KMS-11 (cell line): ENCODE measurements at regions not wholly inside any gene's neighbourhood (a gene's known extent, or its start where the extent isn't known, plus 50 kb on each side); places are given as distances from the start of the nearest gene placed in this dataset.

Experiments used
- H2AFZ ChIP-seq: fragments of 200-600 bp; sonication (generic); 2 replicates; pipeline ENCODE4 v1.6.1; 2016; ENCODE audit warnings: antibody characterized with exemption, mixed run types, low read depth
- H3K27ac ChIP-seq: fragments of 200-600 bp; sonication (generic); 2 replicates; pipeline ENCODE4 v1.6.1; 2016; ENCODE audit warnings: mild to moderate bottlenecking, mixed run types
- H3K27me3 ChIP-seq: fragments of 200-600 bp; sonication (generic); 2 replicates; pipeline ENCODE4 v1.6.1; 2017; ENCODE audit warnings: mild to moderate bottlenecking, low read depth, mixed run types, moderate library complexity; ENCODE audit not compliant: insufficient read depth
- H3K36me3 ChIP-seq: fragments of 200-600 bp; sonication (generic); 2 replicates; pipeline ENCODE4 v1.6.1; 2017; ENCODE audit warnings: mild to moderate bottlenecking, mixed run types; ENCODE audit not compliant: insufficient read depth
- H3K4me1 ChIP-seq: fragments of 200-600 bp; sonication (generic); 2 replicates; pipeline ENCODE4 v1.6.1; 2016; ENCODE audit warnings: mild to moderate bottlenecking, low read depth, mixed run types; ENCODE audit not compliant: poor library complexity, severe bottlenecking
- H3K4me2 ChIP-seq: fragments of 200-600 bp; sonication (generic); 2 replicates; pipeline ENCODE4 v1.7.0; 2016; ENCODE audit warnings: mild to moderate bottlenecking, mixed run types
- H3K4me3 ChIP-seq: fragments of 200-600 bp; sonication (generic); IDR thresholded peaks from 2 replicates; pipeline ENCODE4 v1.6.1; 2017; ENCODE audit warnings: low read depth, low read length, mixed read lengths; ENCODE audit not compliant: insufficient read depth
- H3K79me2 ChIP-seq: fragments of 200-600 bp; sonication (generic); 2 replicates; pipeline ENCODE4 v1.6.1; 2016; ENCODE audit warnings: low read depth, mixed run types; ENCODE audit not compliant: insufficient read depth
- H3K9ac ChIP-seq: fragments of 200-600 bp; sonication (generic); 2 replicates; pipeline ENCODE4 v1.6.1; 2016; ENCODE audit warnings: mild to moderate bottlenecking, mixed run types
- H4K20me1 ChIP-seq: fragments of 200-600 bp; sonication (generic); 2 replicates; pipeline ENCODE4 v1.6.1; 2016; ENCODE audit warnings: mild to moderate bottlenecking, mixed run types; ENCODE audit not compliant: insufficient read depth
- CTCF ChIP-seq: fragments of 200-600 bp; sonication (generic); conservative IDR thresholded peaks from 2 replicates; pipeline ENCODE4 v1.6.1; 2017; ENCODE audit warnings: low read depth, mild to moderate bottlenecking, antibody characterized with exemption, low read length, moderate library complexity, mixed read lengths

GRCh38 chr2:136221026-136221425 is 103.1 kb upstream of the CXCR4 start:
- Histone ChIP-seq H3K4me1 (no peaks in the 10 kb centered on the region), H3K4me2 (no peak overlapping the region), H3K79me2 (no peaks in the 10 kb centered on the region), H2AFZ (no peak overlapping the region), H3K27ac (no peak overlapping the region), H3K27me3 (no peaks in the 10 kb centered on the region), H3K36me3 (no peaks in the 10 kb centered on the region), H3K4me3 (no peak overlapping the region), H3K9ac (no peak overlapping the region), H4K20me1 (no peaks in the 10 kb centered on the region)
- no peak for TF ChIP-seq CTCF

GRCh38 chr2:136219963-136220362 is 102.0 kb upstream of the CXCR4 start:
- Histone ChIP-seq H3K27ac (no peak overlapping the region), H3K4me3 (no peak overlapping the region), H3K27me3 (no peaks in the 10 kb centered on the region), H3K4me1 (no peaks in the 10 kb centered on the region), H3K79me2 (no peaks in the 10 kb centered on the region), H3K4me2 (no peak overlapping the region), H4K20me1 (no peaks in the 10 kb centered on the region), H2AFZ (no peak overlapping the region), H3K9ac (no peak overlapping the region), H3K36me3 (no peaks in the 10 kb centered on the region)
- no peak for TF ChIP-seq CTCF

GRCh38 chr2:136219341-136219740 is 101.4 kb upstream of the CXCR4 start:
- H2AFZ ChIP-seq, result no peak overlapping the region

GRCh38 chr2:136217996-136218395 is 100.0 kb upstream of the CXCR4 start:
- no peaks in the 10 kb centered on the region for H3K27me3 ChIP-seq
- H4K20me1 ChIP-seq, result no peaks in the 10 kb centered on the region
- no peaks in the 10 kb centered on the region for H3K36me3 ChIP-seq
- no peak overlapping the region for H3K27ac ChIP-seq
- H3K9ac ChIP-seq, result no peak overlapping the region
- no peak overlapping the region for H3K4me3 ChIP-seq
- H3K4me1 ChIP-seq, result no peaks in the 10 kb centered on the region
- no peak overlapping the region for H2AFZ ChIP-seq
- TF ChIP-seq CTCF, result no peak
- H3K79me2 ChIP-seq, result no peaks in the 10 kb centered on the region
- H3K4me2 ChIP-seq, result no peak overlapping the region

More at GRCh38 chr2:136219341-136219740, 101.4 kb upstream of the CXCR4 start:
- H3K36me3 ChIP-seq, result no peaks in the 10 kb centered on the region
- no peak overlapping the region for H3K27ac ChIP-seq
- H3K79me2 ChIP-seq, result no peaks in the 10 kb centered on the region
- H3K4me2 ChIP-seq, result no peak overlapping the region
- no peaks in the 10 kb centered on the region for H3K27me3 ChIP-seq
- TF ChIP-seq CTCF, result no peak
- no peaks in the 10 kb centered on the region for H4K20me1 ChIP-seq
- no peak overlapping the region for H3K9ac ChIP-seq
- H3K4me3 ChIP-seq, result no peak overlapping the region
- no peaks in the 10 kb centered on the region for H3K4me1 ChIP-seq
